ENCODE measurements at regions not wholly inside any gene's neighbourhood (a gene's known extent, or its start where the extent isn't known, plus 50 kb on each side); places are given as distances from the start of the nearest gene placed in this dataset.

- no peak overlapping the region for H3K27ac ChIP-seq (ENCODE audit: low read depth, low read length)
- H3K23ac ChIP-seq (ENCODE audit: insufficient read length): no peak overlapping the region
- H3K14ac ChIP-seq (ENCODE audit: insufficient read length): no peak overlapping the region
- H4K20me1 ChIP-seq (replicated peaks in 1 of 2; ENCODE audit: control insufficient read depth in 1 of 2, insufficient read depth in 2 of 2, low read length in 2 of 2): peaks cover 0 to 6% of the 10 kb centered on the region in 2 experiments
- no peak for DNase-seq (ENCODE audit: low read depth in 1 of 2, low spot score in 2 of 2)
- H3K9ac ChIP-seq (replicated peaks in 1 of 4; ENCODE audit: extremely low read depth in 1 of 4, low read depth in 3 of 4, low read length in 3 of 4): no peak overlapping the region
- H4K8ac ChIP-seq (ENCODE audit: extremely low read depth, insufficient read depth, low read length): no peak overlapping the region; the same call in 1 of the 2 replicates
- no peak overlapping the region for H4K91ac ChIP-seq (replicated peaks; ENCODE audit: insufficient read length, low read length)
- H3K9me3 ChIP-seq (ENCODE audit: insufficient read depth in 2 of 2, low read depth in 1 of 2, low read length in 1 of 2): no peaks in the 10 kb centered on the region
- no peak overlapping the region for H2BK12ac ChIP-seq (ENCODE audit: low read depth, low read length)
- H2BK20ac ChIP-seq (ENCODE audit: low read length): no peak overlapping the region
- H3K4ac ChIP-seq (replicated peaks; ENCODE audit: insufficient read length, low read depth, low read length): no peak overlapping the region
- WGBS, 2 experiments (ENCODE audit: extremely low coverage in 1 of 2, insufficient coverage in 1 of 2, insufficient read length in 1 of 2, insufficient replicate concordance in 2 of 2, low coverage in 1 of 2, low lambda C conversion rate in 2 of 2, missing lambda C conversion rate in 1 of 2): 95% methylated on average over 17 of the region's 17 CpGs; no CpG with 5 or more reads in 1 of the 2 experiments
- H3K36me3 ChIP-seq (ENCODE audit: control insufficient read depth in 2 of 4, insufficient read depth in 4 of 4, low read length in 3 of 4): no peaks in the 10 kb centered on the region
- H3K79me2 ChIP-seq (ENCODE audit: control insufficient read depth in 1 of 2, insufficient read depth in 2 of 2, low read length in 2 of 2): no peaks in the 10 kb centered on the region
- H2AFZ ChIP-seq (ENCODE audit: low read length): no peak overlapping the region
- no peak overlapping the region for H3K56ac ChIP-seq (replicated peaks; ENCODE audit: insufficient read length, low read depth, low read length)
- ChIA-PET POLR2A (ENCODE audit: partially characterized antibody) (no interaction called here), CTCF (ENCODE audit: partially characterized antibody) (interaction anchor here (1.7 kb wide), 1 partner anchor 12 kb away, joined by 3 read pairs; no protein-coding TSS in a partner anchor)
- no peaks in the 10 kb centered on the region for H3K79me1 ChIP-seq (ENCODE audit: low read depth, low read length)
- H4K5ac ChIP-seq (ENCODE audit: insufficient read length, low read depth, low read length): no peak overlapping the region
- H2BK120ac ChIP-seq (replicated peaks; ENCODE audit: low read depth, low read length): no peak overlapping the region
- no peak overlapping the region for H3K4me3 ChIP-seq (ENCODE audit: extremely low read depth in 1 of 4, insufficient read depth in 2 of 4, low read depth in 3 of 4, low read length in 4 of 4)
- H2BK15ac ChIP-seq (ENCODE audit: low read length): no peak overlapping the region
- H3K23me2 ChIP-seq (ENCODE audit: low read depth, low read length): peaks cover 7% of the 10 kb centered on the region; the same call in 1 of the 2 replicates
- H3K18ac ChIP-seq (ENCODE audit: extremely low read depth, low read length): no peak overlapping the region
- H2BK5ac ChIP-seq (ENCODE audit: low read depth, low read length): no peak overlapping the region
- no peak for FAIRE-seq
- no peak overlapping the region for H2AK5ac ChIP-seq (ENCODE audit: low read depth, low read length)
- no peaks in the 10 kb centered on the region for H3K27me3 ChIP-seq (replicated peaks in 1 of 4; ENCODE audit: control insufficient read depth in 3 of 4, extremely low read depth in 1 of 4, insufficient read depth in 3 of 4, low read length in 3 of 4)
- H3K4me1 ChIP-seq (replicated peaks in 1 of 4; ENCODE audit: control insufficient read depth in 3 of 4, insufficient read depth in 4 of 4, low read length in 3 of 4): no peaks in the 10 kb centered on the region; a peak in 1 of 7 replicates
- H3K4me2 ChIP-seq (ENCODE audit: insufficient read depth in 1 of 2, low read depth in 2 of 2, low read length in 2 of 2): no peak overlapping the region
- TF ChIP-seq CEBPB (IDR thresholded peaks at IDR 0.05; ENCODE audit: low read depth, low read length) (no peak), SIN3A (conservative IDR thresholded peaks at IDR 0.05 in 1 of 2, IDR thresholded peaks at IDR 0.05 in 1 of 2; ENCODE audit: low read depth in 1 of 2, low read length in 2 of 2) (no peak), FOSL1 (IDR thresholded peaks at IDR 0.05; ENCODE audit: insufficient read depth, low read depth, low read length) (no peak), RBBP5 (IDR thresholded peaks at IDR 0.05; ENCODE audit: borderline replicate concordance, low read depth, low read length) (no peak), EZH2 (IDR thresholded peaks at IDR 0.05; ENCODE audit: low read depth, low read length, severe bottlenecking) (no peak), TEAD4 (IDR thresholded peaks at IDR 0.05; ENCODE audit: low read depth, low read length) (no peak), SP4 (IDR thresholded peaks at IDR 0.05; ENCODE audit: low read length) (no peak), USF2 (IDR thresholded peaks at IDR 0.05; ENCODE audit: low read length) (no peak), MAFK (IDR thresholded peaks at IDR 0.05; ENCODE audit: low read depth, low read length) (no peak), CHD2 (IDR thresholded peaks at IDR 0.05; ENCODE audit: low read length) (no peak), CBX5 (IDR thresholded peaks at IDR 0.05; ENCODE audit: low read depth, low read length) (no peak), TAF1 (IDR thresholded peaks at IDR 0.05; ENCODE audit: low read depth, low read length) (no peak), JUN (IDR thresholded peaks at IDR 0.05; ENCODE audit: low read depth, low read length) (no peak)
These were observed 188.3 kb downstream of the TBC1D2B start for GRCh38 chr15:77889009-77889806.

Measured in H1 (cell line).